ENCODE measurements at regions not wholly inside any gene's neighbourhood (a gene's known extent, or its start where the extent isn't known, plus 50 kb on each side); places are given as distances from the start of the nearest gene placed in this dataset.

DNA sequence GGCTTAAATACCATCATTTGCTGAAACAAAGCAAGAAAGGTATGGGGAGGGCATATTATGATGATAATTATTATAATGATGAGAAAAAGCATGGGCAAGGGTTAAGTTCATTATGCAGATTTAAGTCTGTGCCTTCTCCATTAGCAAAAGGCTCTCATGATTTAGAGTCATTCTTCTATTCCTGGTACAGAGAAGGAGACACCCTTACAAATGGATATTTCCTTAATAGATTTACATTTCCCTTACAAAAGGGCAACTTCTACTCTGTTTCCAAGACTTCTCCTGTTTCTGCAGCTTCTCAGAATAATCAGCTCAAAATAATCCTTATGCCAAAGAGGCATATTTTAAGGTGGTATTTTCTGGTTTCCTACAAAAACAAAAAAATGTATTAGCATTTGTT is 121.1 kb upstream of the CAMK1G start:
- Histone ChIP-seq H3K4me1 (no peaks in the 10 kb centered on the region), H3K4me3 (no peak overlapping the region), H3K36me3 (no peaks in the 10 kb centered on the region), H3K27ac (no peak overlapping the region), H3K9me3 (no peaks in the 10 kb centered on the region), H3K27me3 (no peaks in the 10 kb centered on the region)
- no peak for TF ChIP-seq CTCF (IDR thresholded peaks at IDR 0.05)
- FAIRE-seq (no peak), DNase-seq (no peak), ATAC-seq (no peak)
- intact Hi-C loops (cut with DNase I) = no loop called here

GRCh38 chr1:209463441-209463840 is 120.1 kb upstream of the CAMK1G start:
- H3K9me3 ChIP-seq = no peaks in the 10 kb centered on the region
- no peak overlapping the region for H3K27ac ChIP-seq
- no peak for TF ChIP-seq CTCF (IDR thresholded peaks at IDR 0.05)
- H3K27me3 ChIP-seq = no peaks in the 10 kb centered on the region
- FAIRE-seq = no peak
- WGBS, 2 donors = 84 to 94% methylated on average over 1 of the region's 1 CpG
- no peak overlapping the region for H3K4me3 ChIP-seq
- H3K4me1 ChIP-seq = no peaks in the 10 kb centered on the region
- DNase-seq = no peak
- intact Hi-C loops (cut with DNase I) = no loop called here
- ATAC-seq = no peak
- H3K36me3 ChIP-seq = no peaks in the 10 kb centered on the region

DNA sequence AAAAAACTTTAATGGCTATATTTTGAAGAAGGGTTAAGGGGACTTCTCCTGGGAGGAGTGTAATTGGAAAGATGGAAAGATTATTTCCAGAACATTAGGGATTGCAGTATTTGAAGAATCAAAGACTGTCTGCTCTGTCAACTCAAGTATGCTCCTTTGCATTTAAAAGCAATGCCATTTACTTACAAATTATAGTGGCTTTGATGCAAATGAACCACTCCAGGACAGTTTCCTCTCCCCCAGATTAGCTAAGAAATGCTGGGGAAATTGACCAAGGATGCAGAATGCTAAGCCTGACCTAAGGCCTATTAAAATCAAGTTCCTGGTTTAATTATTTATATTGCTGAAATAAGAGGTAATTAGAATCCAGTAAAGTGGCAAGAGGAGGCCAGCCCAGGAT is 110.5 kb upstream of the CAMK1G start:
- no peak for TF ChIP-seq CTCF (IDR thresholded peaks at IDR 0.05)
- H3K36me3 ChIP-seq = no peaks in the 10 kb centered on the region
- no peaks in the 10 kb centered on the region for H3K4me1 ChIP-seq
- DNase-seq = no peak
- FAIRE-seq = no peak
- no peaks in the 10 kb centered on the region for H3K9me3 ChIP-seq
- ATAC-seq = no peak
- no peak overlapping the region for H3K4me3 ChIP-seq
- no peaks in the 10 kb centered on the region for H3K27me3 ChIP-seq
- intact Hi-C loops (cut with DNase I) = no loop called here
- no peak overlapping the region for H3K27ac ChIP-seq

GRCh38 chr1:209480345-209480744 is 103.2 kb upstream of the CAMK1G start:
- H3K27me3 ChIP-seq = no peaks in the 10 kb centered on the region
- 79 to 81% methylated on average over 6 of the region's 6 CpGs for WGBS, 2 donors
- no peaks in the 10 kb centered on the region for H3K4me1 ChIP-seq
- intact Hi-C loops (cut with DNase I) = no loop called here
- H3K27ac ChIP-seq = no peak overlapping the region
- H3K4me3 ChIP-seq = no peak overlapping the region
- DNase-seq = no peak
- no peaks in the 10 kb centered on the region for H3K36me3 ChIP-seq
- no peak for ATAC-seq
- no peak for TF ChIP-seq CTCF (IDR thresholded peaks at IDR 0.05)
- H3K9me3 ChIP-seq = no peaks in the 10 kb centered on the region
- no peak for FAIRE-seq

GRCh38 chr1:209483691-209484090 is 99.8 kb upstream of the CAMK1G start:
- Histone ChIP-seq H3K36me3 (no peaks in the 10 kb centered on the region), H3K4me1 (no peaks in the 10 kb centered on the region), H3K27ac (no peak overlapping the region), H3K27me3 (no peaks in the 10 kb centered on the region), H3K4me3 (no peak overlapping the region), H3K9me3 (no peaks in the 10 kb centered on the region)
- TF ChIP-seq CTCF (IDR thresholded peaks at IDR 0.05) = no peak
- no peak for FAIRE-seq
- intact Hi-C loops (cut with DNase I) = no loop called here
- WGBS, 2 donors = 61 to 62% methylated on average over 4 of the region's 4 CpGs
- ATAC-seq = no peak
- no peak for DNase-seq
